GM12874 (cell line): ENCODE measurements at regions not wholly inside any gene's neighbourhood (a gene's known extent, or its start where the extent isn't known, plus 50 kb on each side); places are given as distances from the start of the nearest gene placed in this dataset.

Experiments
- CTCF ChIP-seq: IDR thresholded peaks from 2 replicates; pipeline ENCODE4 v1.5.1; 2011; ENCODE audit warnings: low read depth, mild to moderate bottlenecking, control low read depth, low read length, moderate library complexity; ENCODE audit not compliant: insufficient read depth

- no peak for TF ChIP-seq CTCF
Measured at GRCh38 chr6:41451515-41452163, 94.5 kb upstream of the FOXP4 start.

GRCh38 chr6:41452763-41453162, 93.4 kb upstream of the FOXP4 start:
- no peak for TF ChIP-seq CTCF

GRCh38 chr6:41453244-41453643, 92.9 kb upstream of the FOXP4 start:
- TF ChIP-seq CTCF, result no peak

GRCh38 chr6:41454189-41454789, 91.9 kb upstream of the FOXP4 start:
- no peak for TF ChIP-seq CTCF

GRCh38 chr6:41455410-41455809, 90.8 kb upstream of the FOXP4 start:
- no peak for TF ChIP-seq CTCF

- no peak for TF ChIP-seq CTCF
Measured at GRCh38 chr6:41455818-41456217, 90.4 kb upstream of the FOXP4 start.

- TF ChIP-seq CTCF, result no peak
Measured at GRCh38 chr6:41457303-41457670, 88.9 kb upstream of the FOXP4 start.
